Mononuclear cell (primary cell): ENCODE measurements at regions not wholly inside any gene's neighbourhood (a gene's known extent, or its start where the extent isn't known, plus 50 kb on each side); places are given as distances from the start of the nearest gene placed in this dataset.
"Not testable (repeated sequence)": the region's sequence is repeated elsewhere in the genome, so short reads cannot be mapped to it uniquely, and the experiment has no call there.

Experiments used
- H3K27me3 ChIP-seq: 2 replicates; pipeline ENCODE4 v1.6.0; 2011; ENCODE audit warnings: low read length, control low read depth; ENCODE audit not compliant: insufficient read depth
- H3K4me1 ChIP-seq: 2 replicates; pipeline ENCODE4 v1.5.1; 2011; ENCODE audit warnings: mild to moderate bottlenecking, low read length, control low read depth; ENCODE audit not compliant: insufficient read depth
- H3K4me3 ChIP-seq: 2 replicates; pipeline ENCODE4 v1.5.1; 2011; ENCODE audit warnings: mild to moderate bottlenecking, low read length, moderate library complexity
- H3K9me3 ChIP-seq: 2 replicates; pipeline ENCODE4 v1.5.1; 2011; ENCODE audit warnings: low read depth, mild to moderate bottlenecking, control low read depth, low read length

DNA sequence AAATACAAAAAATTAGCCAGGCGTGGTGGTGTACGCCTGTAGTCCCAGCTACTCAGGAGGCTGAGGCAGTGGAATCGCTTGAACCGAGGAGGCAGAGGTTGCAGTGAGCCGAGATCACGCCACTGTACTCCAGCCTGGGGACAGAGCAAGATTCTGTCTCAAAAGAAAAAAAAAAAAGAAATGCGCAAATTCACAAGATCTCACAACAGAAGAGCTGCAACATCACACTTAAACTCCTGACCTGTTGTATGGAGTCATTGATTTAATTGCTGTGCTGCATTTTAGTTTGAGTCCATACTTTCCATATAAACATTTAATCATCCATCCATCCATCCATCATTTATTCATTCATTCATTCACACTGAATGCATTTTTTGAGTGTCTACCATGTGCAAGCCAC lies 229.7 kb downstream of the MREG start:
- not testable (repeated sequence) for H3K4me1 ChIP-seq, H3K4me3 ChIP-seq, H3K27me3 ChIP-seq, H3K9me3 ChIP-seq

DNA sequence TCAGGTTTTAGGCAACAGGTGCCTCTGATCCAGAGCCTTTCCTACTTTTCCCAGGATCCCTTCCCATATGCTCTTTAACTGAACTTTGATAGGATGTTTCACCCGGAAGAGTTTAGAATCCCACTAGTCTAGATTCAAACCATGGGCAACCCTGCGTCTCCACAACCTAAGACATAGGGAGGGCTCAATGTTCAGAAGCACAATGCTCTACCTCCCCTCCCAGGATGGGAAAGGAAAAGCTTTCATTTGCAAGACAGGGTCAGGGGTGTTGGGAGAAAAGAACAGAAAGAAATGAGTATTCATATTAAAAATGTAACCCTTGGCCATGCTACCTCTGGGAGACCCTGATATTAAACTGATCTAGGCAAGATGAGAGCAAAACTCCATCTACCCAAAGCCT lies 230.4 kb downstream of the MREG start:
- H3K27me3 ChIP-seq: no peaks in the 10 kb centered on the region
- H3K4me3 ChIP-seq: no peak overlapping the region
- no peaks in the 10 kb centered on the region for H3K9me3 ChIP-seq
- peaks cover 3% of the 10 kb centered on the region for H3K4me1 ChIP-seq

DNA sequence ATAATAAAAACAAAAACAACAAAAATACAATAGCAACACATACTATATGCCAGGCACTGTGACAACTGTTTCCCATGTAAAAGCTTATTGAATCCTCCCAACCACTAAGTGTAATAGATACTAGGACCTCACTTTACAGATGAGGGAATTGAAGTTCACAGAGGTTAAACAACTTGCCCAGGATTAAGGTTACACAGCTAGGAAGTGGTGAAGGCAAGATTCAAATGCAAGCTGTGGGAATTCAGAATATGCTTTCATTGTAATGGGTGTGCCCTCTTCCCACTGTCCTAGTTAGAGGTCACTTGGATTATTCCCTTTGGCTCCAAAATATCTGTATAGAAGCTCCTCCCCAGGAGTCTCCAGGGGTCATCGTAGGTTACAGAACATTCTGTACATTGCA lies 231.1 kb downstream of the MREG start:
- H3K9me3 ChIP-seq: no peaks in the 10 kb centered on the region
- no peak overlapping the region for H3K4me3 ChIP-seq
- H3K4me1 ChIP-seq: peaks cover 3% of the 10 kb centered on the region
- no peaks in the 10 kb centered on the region for H3K27me3 ChIP-seq

DNA sequence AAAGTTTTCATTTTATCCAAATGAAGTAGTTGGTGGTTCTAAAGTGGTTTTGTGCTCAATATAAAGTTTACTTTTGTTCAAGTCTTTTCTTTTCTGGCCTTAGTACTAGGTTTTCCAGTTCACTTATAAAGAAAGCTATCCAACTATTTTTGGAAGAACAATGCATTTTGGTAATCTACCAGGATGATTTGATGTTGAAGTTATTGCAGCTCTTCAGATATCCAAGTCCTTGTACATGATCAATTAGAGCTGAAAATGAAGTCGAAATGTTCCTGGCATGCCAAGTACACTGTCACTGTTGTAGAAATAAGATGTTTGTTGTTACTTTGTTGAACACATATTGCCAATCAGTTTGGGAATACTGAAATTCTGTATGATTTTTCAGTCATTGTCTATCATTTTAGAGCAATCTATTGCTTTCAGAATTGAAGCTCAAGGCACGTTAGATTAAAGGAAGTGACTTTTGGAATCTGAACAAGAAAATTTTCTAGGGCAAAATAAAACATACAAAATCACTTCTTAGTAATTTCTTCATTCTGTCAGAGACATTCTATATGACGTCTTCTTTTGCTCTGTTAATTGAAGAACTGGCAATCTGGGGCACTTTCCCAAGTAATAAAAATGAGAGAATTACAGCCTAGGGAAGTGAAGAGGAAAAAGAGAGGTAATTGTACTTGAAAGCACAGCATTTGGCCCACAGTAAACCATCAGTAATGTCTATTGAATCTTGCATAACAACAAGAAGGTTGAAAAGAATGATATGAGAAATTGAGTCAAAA lies 232.3 kb downstream of the MREG start:
- Histone ChIP-seq H3K27me3 (peaks cover 4% of the 10 kb centered on the region), H3K4me1 (no peaks in the 10 kb centered on the region), H3K9me3 (no peaks in the 10 kb centered on the region), H3K4me3 (no peak overlapping the region)

DNA sequence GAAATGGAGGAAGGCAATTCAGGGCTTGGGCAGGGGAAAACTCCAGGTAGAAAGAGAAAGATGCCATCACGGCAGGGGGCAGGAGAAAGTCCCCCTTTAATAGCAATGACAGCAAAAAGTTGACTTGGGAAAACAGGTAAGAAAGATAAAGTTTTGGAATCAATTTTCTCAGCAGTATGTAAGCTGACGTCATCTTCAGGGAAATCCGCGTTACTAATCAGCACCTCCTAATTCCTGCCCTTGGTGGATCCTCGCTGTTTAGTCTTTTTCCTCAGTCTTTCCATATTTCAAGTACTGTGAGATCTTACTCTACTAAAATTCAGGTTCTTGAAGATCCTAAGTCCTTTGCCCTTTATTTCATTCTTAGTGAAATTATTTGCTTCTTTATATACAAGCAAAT lies 233.0 kb downstream of the MREG start:
- Histone ChIP-seq H3K27me3 (peaks cover 4% of the 10 kb centered on the region), H3K9me3 (no peaks in the 10 kb centered on the region), H3K4me1 (no peaks in the 10 kb centered on the region), H3K4me3 (no peak overlapping the region)

DNA sequence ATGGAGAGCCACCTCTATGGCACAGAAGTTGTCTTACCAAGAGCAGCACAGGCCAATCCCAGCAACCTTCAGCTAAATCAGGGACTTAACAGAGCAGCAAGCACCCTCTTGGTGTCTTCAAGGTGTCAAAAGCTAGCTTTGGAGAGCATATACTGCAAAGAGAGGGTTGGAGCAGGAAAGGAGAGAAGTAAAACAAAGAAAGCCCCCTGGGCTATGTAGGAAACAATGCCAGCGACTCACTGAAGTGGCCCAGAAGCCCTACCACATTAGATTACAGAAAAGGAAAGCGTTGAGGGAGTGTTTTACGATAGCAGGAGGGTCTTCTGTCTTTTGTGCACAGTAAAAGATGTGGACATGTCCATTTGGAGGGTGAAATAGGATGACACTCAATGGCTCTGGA lies 233.4 kb downstream of the MREG start:
- H3K9me3 ChIP-seq: no peaks in the 10 kb centered on the region
- peaks cover 4% of the 10 kb centered on the region for H3K27me3 ChIP-seq
- no peak overlapping the region for H3K4me3 ChIP-seq
- H3K4me1 ChIP-seq: no peaks in the 10 kb centered on the region

DNA sequence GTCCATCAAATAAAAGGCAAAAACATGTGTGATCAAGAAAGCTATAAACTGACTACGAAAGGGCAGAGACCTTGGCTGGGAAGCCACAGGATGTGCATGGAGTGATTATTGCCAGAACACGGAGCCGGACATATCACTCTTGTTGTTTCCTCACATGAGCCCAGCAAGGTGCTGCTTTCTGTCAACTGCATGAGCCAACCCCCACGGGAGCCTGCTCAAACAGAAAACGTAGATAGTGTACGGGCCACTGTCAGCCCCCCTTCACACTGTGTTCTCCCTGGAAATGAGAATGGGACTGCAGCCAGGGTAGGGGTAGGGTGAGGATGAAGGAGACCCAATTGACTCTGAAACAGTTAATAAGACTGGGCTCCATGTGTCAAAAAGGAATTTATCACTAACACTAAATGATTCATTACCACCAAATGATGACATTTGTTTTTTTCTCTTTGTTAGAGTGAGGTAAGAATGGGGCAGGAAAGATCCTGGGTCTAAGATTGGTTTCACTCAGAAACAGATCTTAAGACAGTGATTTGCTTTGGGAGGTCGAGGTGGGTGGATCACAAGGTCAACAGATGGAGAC lies 235.8 kb downstream of the MREG start:
- Histone ChIP-seq H3K27me3 (peaks cover 4% of the 10 kb centered on the region), H3K4me3 (no peak overlapping the region), H3K9me3 (no peaks in the 10 kb centered on the region), H3K4me1 (peaks cover 6% of the 10 kb centered on the region)

DNA sequence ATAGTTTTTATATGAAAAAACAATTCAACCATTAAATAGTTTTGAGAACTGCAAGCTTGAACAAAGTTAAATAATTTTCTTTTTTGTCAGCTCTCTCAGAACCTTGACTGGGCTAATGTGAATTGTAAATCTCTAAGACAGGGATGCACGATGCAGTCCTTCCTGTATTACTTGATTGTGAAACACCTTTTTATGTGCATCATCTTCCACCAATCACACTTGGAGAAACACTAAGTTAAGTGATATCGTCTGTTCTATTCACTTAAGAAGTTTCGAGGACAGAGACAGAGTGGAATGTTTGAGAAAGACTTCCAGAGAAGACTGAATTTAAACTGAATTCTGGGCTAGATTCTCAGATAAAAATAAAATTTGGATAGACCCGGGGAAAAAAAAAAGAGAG lies 238.2 kb downstream of the MREG start:
- peaks cover 4% of the 10 kb centered on the region for H3K27me3 ChIP-seq
- H3K4me3 ChIP-seq: no peak overlapping the region
- no peaks in the 10 kb centered on the region for H3K9me3 ChIP-seq
- peaks cover 6% of the 10 kb centered on the region for H3K4me1 ChIP-seq

DNA sequence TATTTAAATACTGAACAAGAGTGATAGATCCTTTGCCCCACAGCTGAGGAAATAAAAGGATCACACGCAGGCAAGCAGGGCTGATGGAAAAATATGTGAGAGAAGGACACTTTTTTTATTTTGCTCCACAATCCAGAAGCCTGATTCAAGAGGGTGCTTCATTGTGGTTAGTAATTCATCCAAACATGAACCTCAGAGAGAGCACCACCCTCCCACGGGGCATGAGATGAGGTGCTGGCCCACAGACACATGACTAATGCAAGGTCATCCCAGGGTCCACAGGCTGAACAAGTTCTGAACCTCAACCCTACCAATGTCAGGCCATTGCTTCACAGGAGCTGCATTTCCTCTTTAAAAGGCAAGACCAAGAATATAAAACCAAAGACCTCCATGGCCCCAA lies 239.6 kb downstream of the MREG start:
- Histone ChIP-seq H3K27me3 (peaks cover 4% of the 10 kb centered on the region), H3K4me1 (peaks cover 6% of the 10 kb centered on the region), H3K4me3 (no peak overlapping the region), H3K9me3 (no peaks in the 10 kb centered on the region)

DNA sequence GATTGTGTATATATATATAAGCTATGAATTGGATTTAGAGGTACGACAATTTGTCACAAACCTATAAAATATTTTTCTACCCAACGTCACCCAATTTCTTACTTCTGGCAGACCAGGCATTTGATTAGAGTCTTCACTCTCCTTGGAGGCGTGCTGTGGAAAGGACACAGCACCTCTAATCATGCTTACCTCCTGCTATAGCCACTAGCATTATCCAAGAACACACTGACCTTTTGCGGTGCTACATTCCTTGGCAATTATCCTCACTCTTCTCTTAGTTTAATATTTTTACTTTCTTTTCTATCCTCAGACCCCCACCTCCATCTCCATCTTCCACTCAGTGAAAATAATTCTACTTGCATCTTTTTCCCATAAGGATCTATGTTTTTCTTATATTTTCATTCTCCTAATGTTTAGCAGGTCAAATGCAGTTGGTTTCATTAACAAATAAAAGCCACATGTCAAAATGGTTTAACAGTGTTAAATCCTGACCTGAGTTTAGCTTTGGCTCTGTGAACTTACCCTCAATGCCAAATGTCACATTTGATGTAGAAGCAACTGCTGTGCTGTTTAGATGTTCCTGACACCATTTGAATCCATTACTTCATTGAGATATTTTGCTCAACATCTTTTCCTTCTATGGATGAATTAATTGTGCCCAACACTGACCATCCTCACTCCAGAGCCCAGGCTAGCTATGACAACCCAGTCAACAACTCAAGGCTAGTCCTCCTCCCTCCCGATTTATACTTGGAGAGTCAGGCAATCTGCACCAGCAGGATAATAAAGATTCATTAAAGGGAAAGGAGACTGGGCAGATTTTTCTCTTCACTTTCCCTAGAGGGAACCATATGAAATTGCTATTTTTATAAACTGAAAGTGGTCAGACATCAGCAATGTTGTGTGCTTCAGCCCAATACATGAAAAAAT lies 240.5 kb downstream of the MREG start:
- Histone ChIP-seq H3K27me3 (peaks cover 4% of the 10 kb centered on the region), H3K9me3 (no peaks in the 10 kb centered on the region), H3K4me3 (no peak overlapping the region), H3K4me1 (peaks cover 6% of the 10 kb centered on the region)

DNA sequence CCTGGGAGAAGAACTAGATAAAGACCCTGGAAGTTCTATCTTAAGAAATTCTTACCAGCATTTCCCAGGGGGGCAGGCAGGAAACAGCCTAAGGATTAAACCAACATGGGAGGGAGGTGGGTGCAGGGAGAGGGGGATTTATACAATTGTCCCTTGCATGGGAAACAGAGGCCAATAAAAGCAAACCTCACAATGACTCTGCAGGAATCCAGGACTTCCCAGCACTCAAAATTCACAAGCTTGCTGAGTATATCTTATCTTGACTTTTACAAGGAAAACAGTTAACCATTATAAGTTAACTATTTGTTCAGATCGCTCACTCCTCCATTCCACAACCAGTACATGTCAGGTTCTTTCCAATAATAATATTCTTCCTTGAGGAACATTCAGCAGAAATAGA lies 241.3 kb downstream of the MREG start:
- H3K27me3 ChIP-seq: peaks cover 4% of the 10 kb centered on the region
- peaks cover 6% of the 10 kb centered on the region for H3K4me1 ChIP-seq
- H3K9me3 ChIP-seq: no peaks in the 10 kb centered on the region
- H3K4me3 ChIP-seq: no peak overlapping the region

DNA sequence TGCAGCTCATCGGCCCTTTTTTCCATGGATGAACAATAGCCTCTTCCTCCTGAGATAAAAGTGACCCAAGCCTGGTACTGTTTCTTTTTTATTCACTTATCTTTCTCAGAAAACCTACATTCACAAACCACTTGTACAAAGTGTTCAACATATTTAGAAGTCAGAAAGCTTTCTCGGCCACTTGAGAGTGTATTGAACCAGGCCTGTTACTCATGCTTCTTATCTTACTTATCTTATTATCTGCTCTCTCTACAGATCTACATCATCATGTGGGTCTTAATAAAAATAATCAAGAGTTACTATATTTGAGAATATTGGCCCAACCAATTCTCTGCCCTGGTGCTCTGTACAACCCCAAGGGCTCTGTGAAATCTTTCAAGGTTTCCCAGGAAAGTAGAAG lies 242.1 kb downstream of the MREG start:
- H3K4me1 ChIP-seq: peaks cover 6% of the 10 kb centered on the region
- H3K27me3 ChIP-seq: peaks cover under 1% of the 10 kb centered on the region

DNA sequence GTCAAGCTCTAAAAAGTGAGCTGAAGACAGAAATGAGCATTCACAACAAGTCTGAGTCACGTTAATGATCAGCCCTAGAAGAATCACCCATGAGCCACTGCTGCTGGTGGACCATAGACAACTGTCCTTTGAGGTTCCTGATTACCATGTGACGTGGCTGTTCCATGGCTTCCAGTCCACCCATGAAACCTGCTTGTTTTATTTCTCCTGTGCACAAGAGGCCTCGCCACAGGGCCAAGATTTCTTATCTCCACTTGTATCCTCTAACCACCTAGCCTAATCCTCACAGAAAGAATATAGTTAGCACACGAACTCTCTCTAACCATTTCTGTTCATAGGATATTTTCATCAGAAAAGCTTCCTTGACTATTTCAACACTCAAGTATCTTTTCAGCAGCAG lies 242.7 kb downstream of the MREG start:
- H3K9me3 ChIP-seq: no peaks in the 10 kb centered on the region
- H3K27me3 ChIP-seq: no peaks in the 10 kb centered on the region
- peaks cover 6% of the 10 kb centered on the region for H3K4me1 ChIP-seq
- H3K4me3 ChIP-seq: no peak overlapping the region

More for the DNA sequence above, 242.1 kb downstream of the MREG start:
- no peak overlapping the region for H3K4me3 ChIP-seq
- H3K9me3 ChIP-seq: no peaks in the 10 kb centered on the region

DNA sequence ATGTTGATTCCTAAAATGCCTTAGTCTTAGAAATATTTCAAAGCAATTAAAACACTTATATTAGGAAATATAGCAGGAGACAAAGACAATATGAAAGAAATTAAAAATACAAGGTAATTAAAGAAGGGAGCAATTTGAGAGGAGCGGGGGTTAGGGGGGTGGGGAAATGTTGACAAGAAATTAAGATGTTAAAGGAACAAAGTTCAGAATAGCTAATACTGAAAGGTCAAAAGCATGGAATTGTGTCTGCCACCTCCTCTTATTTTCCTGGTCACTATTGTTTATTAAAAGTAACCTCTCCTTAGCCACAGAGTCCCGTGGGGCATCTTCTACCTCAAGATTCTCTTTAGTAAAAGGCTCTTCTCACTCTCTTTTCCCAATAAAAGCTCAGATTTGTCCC lies 244.1 kb downstream of the MREG start:
- Histone ChIP-seq H3K4me1 (peaks cover 12% of the 10 kb centered on the region), H3K27me3 (no peaks in the 10 kb centered on the region), H3K9me3 (no peaks in the 10 kb centered on the region), H3K4me3 (no peak overlapping the region)

DNA sequence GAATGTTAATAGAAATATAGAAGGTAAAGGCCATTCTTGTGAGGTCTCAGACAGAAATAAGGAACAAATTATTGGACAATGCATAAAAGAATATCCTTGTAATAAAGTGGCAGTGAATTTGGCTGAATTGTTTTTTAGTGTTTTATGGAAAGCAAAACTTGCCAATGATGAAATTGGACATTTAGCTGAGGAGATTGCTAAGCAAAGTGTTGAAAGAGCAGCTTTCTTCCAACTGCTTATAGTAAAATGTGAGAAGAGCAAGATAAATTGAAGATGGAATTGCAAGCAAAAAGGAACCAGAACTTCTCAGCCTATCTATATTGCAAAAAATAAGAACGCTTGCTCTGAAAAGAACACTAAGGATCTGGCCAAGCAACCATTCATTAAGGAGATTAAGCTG lies 245.7 kb downstream of the MREG start:
- no peaks in the 10 kb centered on the region for H3K9me3 ChIP-seq
- H3K4me3 ChIP-seq: no peak overlapping the region
- H3K27me3 ChIP-seq: no peaks in the 10 kb centered on the region
- peaks cover 6% of the 10 kb centered on the region for H3K4me1 ChIP-seq
